Stromal cell of bone marrow (primary cell): ENCODE measurements at regions not wholly inside any gene's neighbourhood (a gene's known extent, or its start where the extent isn't known, plus 50 kb on each side); places are given as distances from the start of the nearest gene placed in this dataset.
"Not testable (repeated sequence)": the region's sequence is repeated elsewhere in the genome, so short reads cannot be mapped to it uniquely, and the experiment has no call there.

Source experiments
- DNase-seq: peaks from one replicate; pipeline ENCODE4 v3.0.0-alpha.2; 2012; ENCODE audit warnings: low read depth

GRCh38 chr9:115804206-115804605, 349.4 kb upstream of the PAPPA start:
- DNase-seq: no peak

- no peak for DNase-seq
These were observed 345.5 kb upstream of the PAPPA start for GRCh38 chr9:115808108-115808507.

GRCh38 chr9:115808695-115809094, 344.9 kb upstream of the PAPPA start:
- no peak for DNase-seq

GRCh38 chr9:115810166-115810565, 343.4 kb upstream of the PAPPA start:
- no peak for DNase-seq

GRCh38 chr9:115814081-115814480, 339.5 kb upstream of the PAPPA start:
- DNase-seq: no peak

- DNase-seq: no peak
These were observed 337.8 kb upstream of the PAPPA start for GRCh38 chr9:115815786-115816185.

GRCh38 chr9:115818651-115819050, 334.9 kb upstream of the PAPPA start:
- DNase-seq: not testable (repeated sequence)

GRCh38 chr9:115832031-115832430, 321.6 kb upstream of the PAPPA start:
- DNase-seq: no peak

GRCh38 chr9:115837618-115838017, 316.0 kb upstream of the PAPPA start:
- no peak for DNase-seq

GRCh38 chr9:115838417-115838816, 315.2 kb upstream of the PAPPA start:
- no peak for DNase-seq

- not testable (repeated sequence) for DNase-seq
These were observed 309.2 kb upstream of the PAPPA start for GRCh38 chr9:115844433-115844832.

GRCh38 chr9:115845648-115846312, 307.8 kb upstream of the PAPPA start:
- DNase-seq: no peak

- peak; percentile 39 for DNase-seq
These were observed 306.4 kb upstream of the PAPPA start for GRCh38 chr9:115847216-115847615.

- DNase-seq: peak; percentile 54
These were observed 303.7 kb upstream of the PAPPA start for GRCh38 chr9:115849679-115850412.

- DNase-seq: peak; percentile 38
These were observed 302.9 kb upstream of the PAPPA start for GRCh38 chr9:115850548-115851304.

- DNase-seq: no peak
These were observed 298.0 kb upstream of the PAPPA start for GRCh38 chr9:115855458-115856133.

- DNase-seq: not testable (repeated sequence)
These were observed 295.2 kb upstream of the PAPPA start for GRCh38 chr9:115858421-115858820.

GRCh38 chr9:115862021-115862420, 291.6 kb upstream of the PAPPA start:
- DNase-seq: no peak

GRCh38 chr9:115864581-115864980, 289.0 kb upstream of the PAPPA start:
- no peak for DNase-seq

GRCh38 chr9:115867326-115867725, 286.3 kb upstream of the PAPPA start:
- DNase-seq: no peak

GRCh38 chr9:115877852-115878438, 275.6 kb upstream of the PAPPA start:
- no peak for DNase-seq

GRCh38 chr9:115879451-115879850, 274.1 kb upstream of the PAPPA start:
- no peak for DNase-seq
